Left kidney (tissue), 1 donor: ENCODE measurements at regions not wholly inside any gene's neighbourhood (a gene's known extent, or its start where the extent isn't known, plus 50 kb on each side); places are given as distances from the start of the nearest gene placed in this dataset.

Experiments
- DNase-seq: peaks from one replicate; pipeline ENCODE4 v3.0.0-alpha.2; 2013

DNA sequence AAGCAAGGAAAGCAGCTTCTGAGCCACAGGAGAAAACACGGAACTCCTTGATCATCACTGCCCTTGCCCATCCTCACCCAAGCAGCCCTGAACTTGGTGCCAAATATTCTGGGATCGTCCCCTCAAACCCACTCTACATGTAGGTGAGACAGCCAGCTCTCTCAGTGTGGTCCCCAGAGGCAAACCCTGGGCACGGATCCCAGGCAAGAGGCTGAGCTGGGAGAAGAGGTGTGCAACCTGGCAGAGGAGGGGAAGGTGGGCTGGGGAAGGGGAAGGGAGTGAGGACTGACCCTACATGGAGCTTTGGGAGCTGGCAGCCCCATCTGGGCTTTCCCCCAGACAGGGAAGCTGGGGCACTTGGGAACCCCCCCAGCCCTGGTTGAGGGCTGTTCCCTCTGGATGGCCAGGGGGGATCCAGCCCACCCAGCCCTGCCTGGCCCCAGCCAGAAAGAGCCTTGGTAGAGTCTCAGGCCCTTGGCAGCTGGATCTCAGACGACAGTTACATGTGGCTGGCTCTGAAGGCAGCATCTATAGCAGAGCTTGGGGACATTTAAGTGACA, 186.2 kb upstream of the CST7 start:
- no peak for DNase-seq

GRCh38 chr20:24763386-24764026, 185.6 kb upstream of the CST7 start:
- DNase-seq, result no peak

- DNase-seq, result no peak
Measured at GRCh38 chr20:24764027-24764793, 184.9 kb upstream of the CST7 start.

DNA sequence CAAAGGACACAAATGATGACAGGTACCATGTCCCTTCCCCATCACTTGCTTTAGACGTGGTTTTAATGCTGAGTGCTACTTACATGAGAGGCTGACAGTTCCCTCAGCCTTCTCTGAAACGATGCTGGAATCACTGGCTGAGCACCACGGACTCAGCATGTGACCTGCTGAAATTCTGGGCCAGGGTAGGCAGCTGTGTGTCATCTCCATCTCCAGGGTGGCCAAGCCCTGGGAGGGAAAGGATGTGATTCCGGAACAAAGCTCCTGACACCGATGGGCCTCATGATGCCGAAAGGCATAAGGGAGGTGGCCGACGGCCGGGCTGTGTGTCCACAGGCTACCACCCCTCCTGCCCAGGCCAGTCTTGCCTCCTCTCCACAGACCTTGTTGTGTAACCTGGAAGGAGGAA, 184.3 kb upstream of the CST7 start:
- DNase-seq, result no peak

GRCh38 chr20:24765316-24766142, 183.5 kb upstream of the CST7 start:
- DNase-seq, result no peak

- DNase-seq, result no peak
Measured at GRCh38 chr20:24766143-24766527, 182.9 kb upstream of the CST7 start.

DNA sequence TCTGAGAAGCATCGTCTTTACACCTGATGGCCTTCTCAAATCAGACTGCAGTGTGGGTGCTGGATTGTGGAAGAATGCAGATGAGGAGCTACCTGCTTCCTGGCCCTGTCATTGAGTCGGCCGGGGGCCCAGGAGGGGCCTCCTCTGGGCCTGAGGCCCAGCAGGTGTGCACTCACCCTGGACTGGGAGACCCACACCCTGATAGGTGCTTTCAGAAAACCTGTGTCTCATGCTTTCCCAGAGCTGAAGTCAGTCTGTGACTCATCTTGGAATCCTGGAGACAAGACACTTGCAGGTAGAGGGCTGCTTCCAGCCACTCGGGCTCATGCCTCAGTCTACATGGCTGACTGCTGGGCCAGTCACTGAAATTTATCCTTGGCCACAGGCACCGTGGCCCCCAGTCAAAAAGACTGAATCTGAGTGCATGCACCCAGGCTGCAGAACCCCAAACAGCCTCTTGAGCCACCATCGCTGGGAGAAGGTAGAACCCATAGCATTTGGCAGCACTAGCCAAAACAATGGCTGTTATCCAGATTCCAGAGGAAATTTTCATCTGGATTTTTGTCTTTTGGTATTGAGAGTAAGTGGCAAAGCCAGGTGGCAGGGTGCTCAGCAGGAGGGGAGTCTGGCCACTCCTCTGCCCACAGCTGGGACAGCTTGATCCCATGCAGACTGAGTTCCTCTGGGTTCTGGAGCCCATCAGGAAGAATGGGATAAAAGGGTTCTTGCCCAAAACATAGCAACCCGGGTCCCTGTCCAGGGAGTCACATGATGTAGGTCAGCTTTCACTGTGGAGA, 182.0 kb upstream of the CST7 start:
- DNase-seq, result no peak

DNA sequence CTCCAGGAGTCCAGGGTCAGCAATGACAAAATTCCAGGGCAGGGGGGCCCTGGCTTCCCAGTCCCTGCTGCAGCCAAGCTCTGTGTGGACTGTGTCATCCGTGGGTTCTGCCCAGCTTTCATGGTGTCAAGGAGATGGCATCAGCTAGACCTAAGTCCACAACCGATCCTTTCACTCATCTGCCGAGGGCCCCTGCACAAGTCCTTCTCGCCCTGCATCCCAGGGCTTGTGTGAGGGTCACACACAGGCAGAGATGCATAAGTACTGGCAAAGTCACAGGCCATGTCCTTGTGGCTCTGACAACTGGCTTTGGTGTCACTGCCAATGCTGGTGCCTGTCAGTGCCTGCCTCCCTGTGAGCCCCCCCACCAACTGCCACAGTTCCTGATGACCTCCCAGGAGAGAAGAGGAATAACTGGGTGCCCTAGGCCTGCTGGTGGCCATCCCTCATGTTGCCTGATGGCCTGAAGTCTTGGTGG, 181.4 kb upstream of the CST7 start:
- DNase-seq, result no peak

- DNase-seq, result no peak
Measured at GRCh38 chr20:24768201-24768636, 180.8 kb upstream of the CST7 start.

- no peak for DNase-seq
Measured at GRCh38 chr20:24768713-24769601, 180.1 kb upstream of the CST7 start.

- no peak for DNase-seq
Measured at GRCh38 chr20:24769878-24770627, 179.0 kb upstream of the CST7 start.

DNA sequence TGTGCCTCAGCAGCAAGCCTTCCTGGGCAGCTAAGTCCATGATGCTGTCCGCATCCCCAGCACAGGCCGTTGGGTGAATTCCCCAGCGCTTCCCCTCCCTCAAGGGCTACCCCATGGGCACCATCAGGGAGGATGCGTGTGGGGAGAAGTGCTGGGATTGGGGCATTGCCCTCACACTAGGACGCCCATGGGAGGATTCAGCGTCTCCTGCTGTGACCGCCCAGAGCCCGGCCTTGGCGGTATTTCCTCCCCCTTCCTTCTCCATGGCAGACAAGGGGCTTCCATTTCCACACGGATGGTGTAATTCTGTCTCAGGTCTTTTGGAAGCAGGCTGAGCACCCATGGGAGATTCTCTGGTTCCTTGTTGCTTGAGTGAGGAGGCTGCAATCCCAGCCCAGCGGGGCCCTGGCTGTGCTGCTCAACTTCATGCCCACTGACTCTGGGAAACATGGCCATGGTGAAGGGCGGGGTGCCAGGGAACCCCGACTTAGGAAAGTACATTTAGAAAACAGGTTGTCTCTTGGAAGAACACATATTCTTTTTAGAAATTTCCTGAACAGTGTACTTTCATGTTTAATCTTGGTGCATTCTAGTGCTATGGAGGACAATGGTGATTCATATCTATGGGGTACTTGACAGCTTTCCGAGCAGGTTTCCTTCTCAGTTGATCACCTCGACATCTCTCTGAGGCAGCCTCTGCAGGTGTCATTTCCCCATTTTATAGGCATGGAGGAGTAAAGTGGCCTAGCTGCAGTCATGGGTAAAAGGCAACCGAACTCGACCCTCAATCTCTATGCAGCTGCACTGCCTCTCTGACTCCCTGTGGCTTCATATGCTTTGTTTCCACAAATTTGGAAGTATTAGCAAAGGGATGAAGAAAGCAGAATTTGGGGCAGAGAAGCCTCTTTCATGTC, 178.2 kb upstream of the CST7 start:
- no peak for DNase-seq

DNA sequence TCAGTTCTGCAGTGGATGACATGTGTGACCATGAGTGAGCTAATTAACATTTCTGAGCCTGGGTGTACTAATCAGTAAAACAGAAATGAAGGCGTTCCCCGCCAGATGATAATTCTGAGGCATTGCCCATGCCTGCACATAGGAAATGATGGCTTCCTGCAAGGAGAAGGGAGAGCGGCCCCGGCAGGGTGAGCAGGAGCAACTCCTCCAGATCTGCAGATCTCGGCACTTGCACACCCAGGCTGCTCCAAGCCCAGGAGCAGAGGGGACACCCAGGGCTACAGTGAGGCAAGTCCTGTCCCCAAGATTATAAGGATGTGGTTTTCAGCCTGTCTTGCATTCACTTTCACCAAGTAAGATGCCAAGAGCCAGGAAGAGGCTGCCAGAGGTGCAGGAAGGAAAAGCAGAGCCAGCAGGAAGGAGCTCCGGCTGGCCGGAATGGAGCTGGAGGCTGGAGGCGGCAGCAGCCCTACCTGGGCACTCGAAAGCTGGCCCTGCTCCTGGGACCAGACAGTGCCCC, 177.5 kb upstream of the CST7 start:
- no peak for DNase-seq

- DNase-seq, result no peak
Measured at GRCh38 chr20:24772667-24773066, 176.4 kb upstream of the CST7 start.

DNA sequence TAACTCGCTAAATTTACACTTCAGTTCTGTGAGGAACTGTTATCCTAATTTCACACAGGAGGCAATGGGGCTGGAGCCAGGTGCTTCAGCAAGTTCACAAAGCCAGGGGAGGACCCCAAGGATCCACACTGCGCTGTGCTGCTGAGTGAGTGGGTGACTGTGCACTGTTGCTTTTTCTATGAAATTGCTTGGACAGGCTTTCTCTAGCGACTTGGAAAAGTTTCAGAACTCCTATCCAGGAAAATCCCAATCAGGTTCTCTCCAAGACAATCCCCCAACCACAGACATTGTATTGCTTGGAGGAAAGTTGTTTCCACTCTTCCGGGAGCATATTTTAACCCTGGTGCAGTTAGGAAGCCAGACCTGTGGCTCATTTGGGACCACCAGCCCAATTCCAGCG, 175.9 kb upstream of the CST7 start:
- DNase-seq, result no peak

DNA sequence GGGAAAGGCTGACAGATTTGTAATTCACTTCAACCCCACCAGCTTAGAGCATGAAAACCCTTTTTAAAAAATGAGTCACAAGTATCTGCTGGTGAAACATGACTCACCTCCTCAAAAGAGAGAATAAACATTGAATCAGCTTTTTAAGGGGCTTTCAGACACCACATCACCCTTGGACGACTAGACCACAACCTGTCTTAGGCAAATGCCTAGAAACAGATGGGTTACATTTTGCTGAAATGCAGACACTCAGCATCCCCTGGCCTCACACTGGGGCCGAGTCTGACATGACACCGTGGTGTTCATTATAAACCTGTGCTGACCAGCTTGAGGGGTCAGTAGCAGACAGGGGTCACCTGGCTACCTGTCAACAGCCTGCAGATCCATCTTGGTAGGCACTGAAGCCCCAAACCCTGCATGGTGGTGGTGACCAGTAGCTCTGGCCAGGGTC, 175.3 kb upstream of the CST7 start:
- DNase-seq, result no peak

DNA sequence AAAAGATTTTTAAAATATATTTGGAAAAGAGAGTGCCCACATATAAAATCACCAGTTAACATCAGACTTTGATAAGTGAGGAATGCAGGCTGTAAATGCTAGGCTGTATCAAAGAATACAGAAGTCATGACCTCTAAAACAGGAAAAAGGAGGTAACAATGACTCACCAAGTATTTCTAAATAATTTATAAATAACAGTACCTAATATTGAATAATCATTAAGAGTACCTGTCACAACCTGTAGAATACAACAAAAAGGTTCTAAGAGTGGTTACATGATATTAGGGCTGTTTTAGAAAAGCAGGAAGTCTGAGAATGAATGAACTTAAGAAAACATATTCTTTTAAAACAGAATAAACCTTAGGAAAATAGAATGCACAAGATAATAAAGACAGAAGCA, 173.1 kb upstream of the CST7 start:
- DNase-seq, result no peak

DNA sequence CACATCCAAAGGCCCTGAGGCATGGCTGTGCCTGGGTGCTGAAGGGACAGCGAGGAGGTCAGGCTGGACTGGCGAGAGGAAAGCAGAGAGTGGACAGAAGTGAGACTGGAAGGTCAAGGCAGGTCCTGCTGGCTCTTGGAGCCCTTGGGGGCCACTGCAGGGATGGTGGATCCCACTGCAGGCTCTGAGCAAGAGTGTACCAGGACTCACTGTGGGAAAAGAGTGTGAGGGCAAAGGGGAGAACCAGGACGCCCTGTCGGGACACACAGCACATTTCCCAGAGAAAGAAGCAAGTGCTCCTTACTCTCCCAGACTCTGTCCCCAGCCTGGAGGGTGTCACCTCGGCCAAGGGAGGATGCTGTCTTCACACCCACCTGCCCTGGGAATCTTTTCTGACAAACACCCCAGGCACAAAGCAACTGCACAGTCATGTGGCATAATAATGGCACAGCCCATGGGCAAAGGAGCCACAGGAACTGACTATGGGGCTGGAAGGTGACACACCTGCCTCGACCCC, 172.3 kb upstream of the CST7 start:
- DNase-seq, result no peak
